ENCODE measurements at regions not wholly inside any gene's neighbourhood (a gene's known extent, or its start where the extent isn't known, plus 50 kb on each side); places are given as distances from the start of the nearest gene placed in this dataset.

DNA sequence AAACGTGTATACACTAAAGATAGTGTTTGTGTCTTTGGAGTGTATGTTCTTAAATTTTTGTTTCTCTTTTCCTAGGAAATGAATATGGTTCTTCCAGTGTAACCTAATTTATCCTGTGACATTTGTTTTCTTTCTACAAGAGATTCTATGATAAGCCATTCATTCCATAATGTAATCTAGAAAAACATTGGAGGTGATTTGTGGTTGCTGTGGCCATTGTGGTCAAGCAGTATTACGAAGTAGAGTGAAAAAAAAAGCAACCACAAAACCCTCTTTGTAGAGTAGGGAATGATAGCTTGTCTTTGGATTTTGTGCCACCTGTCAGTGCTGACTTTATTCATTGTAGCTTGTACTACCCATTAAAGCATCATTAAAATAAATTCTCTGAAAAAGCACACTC is 1209.6 kb downstream of the ZPLD1 start:
- DNase-seq (ENCODE audit: low read depth): no peak

- DNase-seq (ENCODE audit: low read depth): no peak
These were observed 1219.2 kb downstream of the ZPLD1 start for GRCh38 chr3:103653996-103654395.

DNA sequence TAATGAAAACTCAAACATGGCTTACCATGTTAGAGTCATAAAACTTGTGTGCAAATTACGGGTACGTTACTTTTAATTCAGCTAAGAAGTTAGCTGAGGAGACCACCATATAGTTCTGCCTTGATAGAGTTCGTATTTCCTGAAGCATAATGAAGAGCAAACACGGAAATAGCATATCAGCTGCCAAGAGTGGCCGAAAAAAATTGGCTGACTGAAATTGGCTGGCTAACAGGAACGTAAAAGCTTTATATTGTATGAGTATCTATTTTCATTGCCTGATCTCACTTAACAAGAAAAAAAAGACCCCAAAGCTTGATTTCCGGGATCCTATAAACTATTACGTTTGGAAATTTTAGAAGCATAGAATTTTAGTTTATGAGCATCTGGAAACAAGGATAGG is 1222.9 kb downstream of the ZPLD1 start:
- no peak for DNase-seq (ENCODE audit: low read depth)

DNA sequence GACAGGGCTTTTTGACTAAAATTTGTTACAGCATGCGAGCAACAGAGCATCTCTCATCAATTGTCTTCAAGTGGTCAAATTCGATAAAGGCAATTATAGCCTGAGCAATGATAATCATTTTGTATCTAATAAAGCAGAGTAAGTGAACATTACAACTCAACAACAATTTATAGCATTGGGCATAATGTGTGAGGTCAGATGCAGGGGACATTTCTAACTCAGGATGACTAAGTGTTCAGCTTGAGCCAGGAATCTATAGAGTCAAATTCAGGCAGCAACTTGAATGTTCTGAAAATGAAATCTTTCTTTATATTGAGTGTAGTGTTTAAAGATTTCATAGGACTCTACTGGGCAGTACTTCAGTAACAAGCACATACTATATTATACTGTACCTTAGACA is 1226.0 kb downstream of the ZPLD1 start:
- DNase-seq (ENCODE audit: low read depth): no peak

DNA sequence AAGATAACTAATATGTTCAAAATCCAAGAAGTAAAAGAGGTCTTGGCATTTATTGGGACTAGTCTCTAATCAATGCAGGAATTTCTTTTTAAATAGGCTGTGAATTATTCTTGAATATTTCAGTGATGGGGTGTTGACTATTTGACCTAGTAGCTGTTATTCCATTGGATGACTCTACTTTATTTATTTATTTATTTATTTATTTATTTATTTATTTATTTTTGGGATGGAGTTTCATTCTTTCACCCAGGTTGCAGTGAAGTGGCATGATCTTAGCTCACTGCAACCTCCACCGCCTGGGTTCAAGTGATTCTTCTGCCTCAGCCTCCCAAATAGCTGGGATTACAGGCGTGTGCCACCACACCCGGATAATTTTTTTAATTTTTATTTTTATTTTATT is 1227.8 kb downstream of the ZPLD1 start:
- DNase-seq (ENCODE audit: low read depth): no peak

GRCh38 chr3:103672346-103672745 is 1237.5 kb downstream of the ZPLD1 start:
- DNase-seq (ENCODE audit: low read depth): no peak

DNA sequence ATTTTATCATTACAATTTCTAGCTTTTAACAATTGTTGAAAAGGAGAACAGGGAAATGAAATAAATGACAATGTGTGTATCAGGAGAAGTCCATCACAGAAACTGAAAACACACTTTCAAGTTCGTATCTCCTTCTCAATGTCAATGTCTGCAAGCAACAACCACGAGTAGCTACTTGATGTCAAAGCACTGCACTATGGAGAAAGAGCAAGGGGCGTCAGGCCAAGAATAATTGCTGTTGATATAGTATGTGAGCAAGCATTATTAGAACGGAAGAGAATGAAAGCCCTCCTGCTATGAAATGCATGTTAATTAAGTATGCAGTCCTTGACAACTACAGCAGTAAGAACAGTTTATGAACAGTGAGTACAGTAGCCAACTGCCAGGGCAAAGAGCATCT is 1250.1 kb downstream of the ZPLD1 start:
- DNase-seq (ENCODE audit: low read depth): no peak

DNA sequence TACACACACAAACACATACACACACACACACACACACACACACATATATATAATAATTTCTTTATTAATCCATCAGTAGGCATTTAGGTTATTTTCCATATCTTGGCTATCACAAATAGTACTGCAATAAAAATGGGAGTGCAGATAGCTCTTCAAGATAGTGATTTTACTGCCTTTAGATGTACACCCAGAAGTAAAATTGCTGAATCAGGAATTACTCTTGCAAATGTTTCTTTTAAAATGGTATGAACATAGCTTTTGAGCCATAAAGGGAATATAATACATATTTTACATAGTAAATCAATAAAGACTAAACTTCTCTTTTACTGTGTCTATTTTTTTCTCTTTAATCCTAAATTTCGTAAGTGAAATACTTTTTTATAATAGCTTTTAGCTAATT is 1251.1 kb downstream of the ZPLD1 start:
- no peak for DNase-seq (ENCODE audit: low read depth)

DNA sequence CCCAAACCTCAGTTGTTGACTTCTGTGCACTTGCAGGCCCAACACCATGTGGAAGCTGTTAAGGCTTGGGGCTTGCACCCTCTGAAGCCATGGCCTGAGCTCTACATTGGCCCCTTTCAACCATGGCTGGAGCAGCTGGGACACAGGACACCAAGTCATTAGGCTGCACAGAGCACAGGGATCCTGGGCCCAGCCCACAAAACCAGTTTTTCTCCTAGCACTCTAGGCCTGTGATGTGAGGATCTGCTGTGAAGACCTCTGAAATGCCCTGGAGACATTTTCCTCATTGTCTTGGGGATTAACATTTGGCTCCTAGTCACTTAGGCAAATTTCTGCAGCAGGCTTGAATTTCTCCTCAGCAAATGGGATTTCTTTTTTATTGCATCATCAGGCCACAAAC is 1255.7 kb downstream of the ZPLD1 start:
- DNase-seq (ENCODE audit: low read depth): no peak

GRCh38 chr3:103693831-103694230 is 1259.0 kb downstream of the ZPLD1 start:
- DNase-seq (ENCODE audit: low read depth): no peak

DNA sequence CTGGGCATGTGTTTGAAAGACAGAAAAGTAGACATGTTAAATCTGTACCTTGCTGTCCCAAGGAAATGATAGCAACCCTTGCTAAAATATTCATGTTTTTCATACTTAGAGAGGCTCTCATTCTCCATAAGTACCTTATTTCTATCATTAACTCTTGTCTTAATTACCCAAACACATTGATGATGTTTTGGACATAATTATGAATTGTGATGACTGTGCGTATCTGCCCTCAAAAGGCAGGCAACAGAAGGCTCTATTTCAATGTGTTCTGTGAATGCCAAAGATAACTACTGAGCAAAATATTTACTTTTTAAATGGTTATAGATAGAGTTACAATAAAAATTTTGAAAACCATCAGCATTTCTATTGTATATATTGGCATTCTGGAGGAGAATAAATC is 1263.8 kb downstream of the ZPLD1 start:
- no peak for DNase-seq (ENCODE audit: low read depth)

GRCh38 chr3:103699228-103699627 is 1264.4 kb downstream of the ZPLD1 start:
- DNase-seq (ENCODE audit: low read depth): no peak

GRCh38 chr3:103705641-103706040 is 1270.8 kb downstream of the ZPLD1 start:
- DNase-seq (ENCODE audit: low read depth): no peak

DNA sequence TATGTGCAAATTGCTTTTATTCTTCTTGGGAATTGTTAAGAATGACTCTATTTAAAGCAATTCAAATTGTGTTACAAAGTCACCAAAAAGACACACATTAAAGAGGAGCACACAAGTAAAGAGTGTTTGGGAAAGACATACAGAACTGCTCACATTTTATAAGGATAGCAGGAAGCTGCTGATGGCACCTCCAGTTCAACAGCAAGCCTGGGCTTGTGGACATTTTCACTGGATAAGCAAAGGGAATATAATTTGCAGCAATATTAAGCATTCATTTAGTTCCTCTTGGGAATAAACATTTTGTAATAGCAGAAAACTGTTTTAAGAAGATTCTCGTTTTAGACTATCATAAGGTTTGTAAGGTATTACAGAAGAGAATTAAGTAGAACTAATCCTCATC is 1271.9 kb downstream of the ZPLD1 start:
- no peak for DNase-seq (ENCODE audit: low read depth)

DNA sequence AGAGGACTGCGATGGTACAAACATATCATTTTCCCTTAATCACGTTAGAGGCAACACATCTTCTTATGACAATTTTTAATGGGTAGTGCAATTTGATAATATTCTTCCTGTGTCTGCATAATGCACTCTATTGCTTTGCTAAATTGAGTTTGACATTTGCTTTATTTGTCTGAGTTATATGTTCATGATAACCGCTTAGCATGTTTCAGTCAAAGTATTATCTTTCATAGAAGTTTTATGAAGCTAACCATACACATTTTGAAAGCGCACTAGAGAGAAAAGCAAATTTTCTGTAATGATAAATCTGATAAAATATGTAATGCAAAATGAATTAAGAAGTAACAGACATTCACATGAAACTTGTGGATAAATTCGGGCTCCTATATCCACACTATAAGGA is 1276.9 kb downstream of the ZPLD1 start:
- DNase-seq (ENCODE audit: low read depth): no peak

- no peak for DNase-seq (ENCODE audit: low read depth)
These were observed 1277.6 kb downstream of the ZPLD1 start for GRCh38 chr3:103712320-103713008.

DNA sequence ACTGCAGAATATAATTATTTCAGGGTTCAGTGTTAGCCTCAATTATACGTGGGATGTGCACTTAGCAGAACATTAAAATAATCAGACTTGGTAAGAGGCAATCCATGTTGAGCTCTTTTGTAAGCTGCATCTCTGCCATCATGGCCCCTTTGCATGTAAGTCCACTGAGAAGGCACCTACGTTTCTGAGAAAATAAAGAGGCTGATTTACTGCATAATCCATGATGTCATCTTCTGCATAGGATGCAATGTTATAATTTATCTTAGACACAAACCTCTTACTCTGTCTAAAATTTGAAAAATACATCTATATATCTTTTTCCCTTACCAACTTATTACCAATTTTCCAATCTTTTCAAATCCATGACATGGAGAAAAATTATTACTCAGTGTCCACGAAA is 1294.7 kb downstream of the ZPLD1 start:
- DNase-seq (ENCODE audit: low read depth): no peak

DNA sequence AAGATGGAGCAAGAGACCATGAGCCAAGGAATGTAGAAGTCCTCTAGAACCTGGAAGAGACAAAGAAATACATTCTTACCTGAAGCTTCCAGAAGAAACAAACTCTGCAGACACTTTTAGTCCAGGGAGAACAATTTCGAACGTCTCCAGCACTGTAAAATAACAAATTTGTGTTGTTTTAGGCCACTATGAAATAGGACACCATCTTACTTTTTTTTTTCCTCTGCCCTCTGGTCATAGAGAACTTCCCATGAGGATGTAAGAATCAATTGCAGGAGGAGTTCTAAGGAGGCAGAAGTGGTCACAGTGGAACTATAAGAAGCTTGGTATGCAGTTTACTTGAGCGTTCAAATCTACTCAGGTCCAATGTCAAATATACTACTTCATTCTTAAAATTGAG is 1295.9 kb downstream of the ZPLD1 start:
- DNase-seq (ENCODE audit: low read depth): no peak

DNA sequence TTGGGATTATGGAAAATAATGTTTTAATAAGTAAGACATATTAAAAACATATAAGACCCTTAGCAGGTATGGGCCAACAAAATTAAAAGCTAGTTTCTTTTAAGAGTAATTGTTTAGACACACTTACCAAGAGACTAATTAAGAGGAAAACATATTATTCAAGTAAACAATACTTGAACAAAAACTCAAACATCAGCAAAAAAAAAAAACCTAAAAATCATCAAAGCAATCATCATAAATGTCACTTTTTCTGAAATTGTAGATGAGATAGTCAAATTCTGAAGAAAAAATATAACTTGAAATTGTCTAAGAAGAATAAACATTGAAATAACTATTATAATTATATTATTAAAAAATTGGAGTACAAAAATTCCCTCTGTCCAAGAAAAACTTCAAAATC is 1318.2 kb downstream of the ZPLD1 start:
- no peak for DNase-seq (ENCODE audit: low read depth)

GRCh38 chr3:103767635-103768034 is 1332.8 kb downstream of the ZPLD1 start:
- DNase-seq (ENCODE audit: low read depth): no peak

GRCh38 chr3:103785017-103785416 is 1350.2 kb downstream of the ZPLD1 start:
- no peak for DNase-seq (ENCODE audit: low read depth)

DNA sequence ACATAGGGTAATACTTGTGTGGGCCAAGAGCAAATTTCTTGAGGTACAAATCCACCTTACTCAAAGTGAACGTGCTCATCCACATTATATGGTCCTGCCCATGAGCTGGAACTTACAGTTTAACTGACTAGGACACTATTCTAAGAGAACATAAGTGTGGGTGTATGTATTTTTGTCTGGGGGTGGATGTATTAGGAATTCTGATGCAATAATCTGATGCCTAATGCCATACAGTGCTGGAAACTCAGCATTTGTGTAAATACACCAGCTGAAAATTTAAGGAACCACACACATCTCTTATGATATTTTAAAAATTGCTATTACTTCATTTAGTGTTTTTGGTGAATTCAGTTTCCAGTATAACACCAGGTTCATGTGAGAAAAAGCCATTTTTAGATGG is 1350.7 kb downstream of the ZPLD1 start:
- DNase-seq (ENCODE audit: low read depth): no peak

DNA sequence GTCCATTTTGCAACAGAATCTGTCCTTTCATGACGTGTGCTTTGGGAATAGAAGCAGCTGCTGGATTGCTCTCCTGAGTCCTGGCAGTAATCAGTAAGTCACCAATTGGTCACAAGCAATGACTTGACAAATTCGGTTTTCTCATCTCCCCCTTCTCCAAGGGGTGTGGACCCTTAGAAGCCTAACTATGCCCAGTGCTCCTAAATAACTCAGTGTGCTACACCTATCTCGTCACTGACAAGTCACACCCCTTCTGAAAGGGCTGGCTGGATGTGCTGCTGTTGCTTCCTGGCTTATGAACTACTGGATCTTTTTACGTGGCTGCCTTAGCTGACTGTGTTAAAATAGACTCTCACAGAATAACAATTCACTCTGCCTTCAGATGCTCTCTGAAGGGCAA is 1351.5 kb downstream of the ZPLD1 start:
- DNase-seq (ENCODE audit: low read depth): no peak

DNA sequence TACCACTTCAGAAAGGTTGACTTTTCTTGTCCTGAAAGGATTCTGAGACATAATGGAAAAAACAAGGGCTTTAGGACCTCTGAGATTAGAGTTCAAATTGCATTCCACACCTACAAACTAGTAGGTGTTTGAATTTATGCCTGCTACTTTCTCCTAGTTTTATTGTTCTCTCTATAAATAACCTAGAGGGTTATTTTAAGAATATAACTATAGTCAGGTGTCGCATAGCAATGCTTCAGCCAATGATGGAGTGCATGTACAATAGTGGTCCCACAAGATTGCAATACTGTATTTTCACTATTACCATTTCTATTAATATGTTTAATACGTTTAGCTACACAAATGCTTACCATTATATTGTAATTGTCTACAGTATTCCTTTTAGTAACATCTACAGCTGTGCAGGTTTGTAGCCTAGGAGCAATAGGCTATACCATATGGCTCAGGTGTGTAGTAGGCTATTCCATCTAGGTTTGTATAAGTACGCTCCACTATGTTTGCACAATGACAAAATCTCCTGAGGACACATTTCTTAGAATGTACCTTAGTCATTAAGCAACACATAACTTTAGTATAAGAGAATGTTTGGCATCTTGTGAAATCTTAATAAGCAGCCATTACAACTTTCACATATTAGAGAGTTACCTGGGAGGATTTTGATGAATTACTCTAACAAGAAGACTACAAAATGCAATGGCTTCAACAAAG is 1352.5 kb downstream of the ZPLD1 start:
- no peak for DNase-seq (ENCODE audit: low read depth)
